Right kidney (tissue), 1 donor: ENCODE measurements at regions not wholly inside any gene's neighbourhood (a gene's known extent, or its start where the extent isn't known, plus 50 kb on each side); places are given as distances from the start of the nearest gene placed in this dataset.

Source experiments
- DNase-seq: peaks from one replicate; pipeline ENCODE4 v3.0.0-alpha.2; 2016

DNA sequence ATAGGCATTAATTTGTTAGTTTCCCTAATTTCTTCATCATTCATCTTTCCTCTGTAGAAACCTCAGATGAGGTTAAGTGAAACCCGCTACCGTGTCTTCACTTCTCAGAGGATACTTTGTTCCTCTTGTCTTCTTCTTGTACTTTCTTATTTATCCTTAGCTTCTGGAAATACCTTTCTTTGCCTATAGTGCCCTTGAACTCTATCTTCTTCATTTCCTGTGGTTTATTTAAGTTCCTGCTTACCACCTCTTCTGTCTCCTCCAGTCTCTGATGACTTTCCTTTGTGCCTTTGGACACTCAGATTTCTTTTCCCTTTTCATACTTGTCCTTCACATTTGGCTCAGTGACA, 159.6 kb upstream of the LEF1 start:
- DNase-seq: no peak

DNA sequence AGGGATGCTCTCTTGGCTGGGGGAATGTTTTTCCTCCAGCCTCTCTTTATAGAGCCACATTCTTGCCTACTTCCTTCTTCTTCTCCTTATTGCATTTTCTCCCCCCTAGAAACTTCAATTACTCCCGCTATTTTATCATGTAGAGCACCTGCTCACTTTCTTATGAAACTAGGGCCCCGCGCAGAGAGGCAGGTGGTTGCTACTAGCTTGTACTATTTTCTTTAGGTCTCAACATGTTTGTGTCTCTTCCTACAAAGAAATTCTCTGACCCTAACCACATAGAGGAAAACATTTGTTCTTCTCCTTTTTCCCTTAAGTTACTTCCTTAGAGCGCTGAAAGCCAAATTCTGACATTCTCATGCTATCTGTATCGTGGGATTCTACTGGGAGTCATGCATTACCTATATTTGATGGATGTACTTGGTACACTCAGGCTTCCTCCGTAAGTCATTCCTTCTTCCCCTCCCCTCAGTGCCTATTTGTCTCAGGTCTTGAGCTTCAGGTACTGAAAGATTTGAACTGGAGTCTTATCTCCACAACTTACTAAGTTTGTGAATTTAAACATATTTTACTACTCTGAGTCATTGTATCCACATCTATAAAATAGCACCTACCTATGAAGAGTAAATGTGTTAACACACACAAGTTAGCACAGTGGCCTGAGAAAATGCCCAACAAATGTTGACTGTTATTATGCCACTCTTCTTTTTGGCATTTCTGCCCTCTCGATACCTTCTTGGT, 159.1 kb upstream of the LEF1 start:
- no peak for DNase-seq

DNA sequence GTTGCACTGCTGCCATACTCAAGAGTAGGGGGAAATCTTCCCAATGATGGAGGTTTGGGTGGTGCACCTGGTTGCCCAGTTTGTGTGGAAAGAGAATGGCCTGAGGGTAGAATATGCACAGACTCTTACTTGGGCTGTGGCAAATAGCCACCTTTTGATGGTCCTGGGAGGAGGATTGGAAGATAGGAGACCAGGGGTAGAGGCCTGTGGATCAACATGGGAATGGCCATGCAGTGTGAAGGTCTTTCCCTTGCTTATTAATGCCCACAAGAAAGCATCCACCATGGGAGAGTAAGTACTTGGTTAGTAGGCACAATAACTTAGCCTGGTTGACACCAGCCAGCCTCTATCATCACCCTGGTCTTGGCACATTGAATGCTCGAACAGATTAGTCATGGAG, 156.8 kb upstream of the LEF1 start:
- DNase-seq: no peak

DNA sequence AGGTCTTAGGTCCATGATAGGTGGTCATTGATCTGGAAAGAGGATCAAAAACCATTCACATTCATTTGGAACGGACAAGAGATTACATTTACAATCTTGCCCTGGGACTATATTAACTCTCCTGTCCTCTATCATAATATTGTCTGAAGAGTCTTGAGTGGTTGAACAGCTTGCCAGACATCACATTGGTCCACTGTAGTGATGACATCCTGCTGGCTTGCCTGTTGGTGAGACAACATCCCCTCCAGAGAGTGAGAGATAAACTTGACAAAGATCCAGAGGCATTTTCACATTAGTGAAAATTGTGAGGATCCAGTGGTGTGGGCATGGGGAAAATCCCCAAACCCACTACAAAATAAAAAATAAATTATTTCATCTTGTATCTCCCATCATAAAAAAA, 155.7 kb upstream of the LEF1 start:
- no peak for DNase-seq

DNA sequence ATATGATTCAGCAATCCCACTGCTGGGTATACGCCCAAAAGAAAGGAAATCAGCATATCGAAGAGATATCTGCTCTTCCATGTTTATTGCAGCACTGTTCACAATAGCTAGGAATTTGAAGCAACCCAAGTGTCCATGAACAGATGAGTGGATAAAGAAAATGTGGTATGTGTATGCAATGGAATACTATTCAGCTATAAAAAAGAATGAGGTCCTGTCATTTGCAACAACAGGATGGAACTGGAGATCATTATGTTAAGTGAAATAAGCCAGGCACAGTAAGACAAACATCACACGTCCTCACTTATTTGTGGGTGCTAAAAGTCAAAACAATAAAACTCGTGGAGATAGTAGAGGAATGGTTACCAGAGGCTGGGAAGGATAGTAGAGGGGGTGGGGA, 153.8 kb upstream of the LEF1 start:
- DNase-seq: no peak

DNA sequence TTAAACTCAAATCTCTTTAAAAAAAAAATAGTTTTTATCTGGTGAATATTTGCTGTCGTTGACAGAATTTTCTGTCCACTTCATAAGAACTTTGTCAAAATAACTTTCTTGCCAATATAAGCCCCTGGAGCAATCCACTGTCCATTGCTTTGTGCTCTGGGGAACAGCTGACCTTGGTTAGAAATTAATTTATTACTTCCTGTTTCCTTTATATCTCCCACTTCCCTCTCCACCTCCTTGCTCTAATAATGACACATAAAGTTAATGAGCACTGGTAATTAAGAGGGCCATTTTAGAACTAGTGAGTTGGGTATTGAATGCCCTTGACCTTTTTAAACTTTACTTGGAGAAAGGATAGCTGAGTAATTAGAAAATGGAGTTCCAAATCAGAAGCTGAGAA, 151.3 kb upstream of the LEF1 start:
- DNase-seq: no peak

DNA sequence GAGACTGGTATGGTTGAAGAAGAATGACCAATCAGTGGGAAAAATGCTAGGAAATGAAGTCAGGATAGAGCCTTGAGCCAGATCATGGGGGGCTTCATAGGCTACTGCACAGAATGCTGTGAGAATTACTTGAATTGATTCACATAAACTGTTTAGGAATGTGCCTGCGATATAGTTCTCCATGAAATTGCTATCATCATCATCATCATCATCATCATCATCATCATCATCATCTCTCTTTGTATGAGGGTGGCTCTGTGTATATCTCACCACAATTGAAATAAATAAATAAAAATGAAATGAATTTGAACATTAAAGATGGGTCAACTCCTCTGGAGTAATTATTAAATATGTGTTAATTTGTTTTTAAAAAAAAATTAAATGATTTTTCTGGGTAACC, 148.6 kb upstream of the LEF1 start:
- no peak for DNase-seq

DNA sequence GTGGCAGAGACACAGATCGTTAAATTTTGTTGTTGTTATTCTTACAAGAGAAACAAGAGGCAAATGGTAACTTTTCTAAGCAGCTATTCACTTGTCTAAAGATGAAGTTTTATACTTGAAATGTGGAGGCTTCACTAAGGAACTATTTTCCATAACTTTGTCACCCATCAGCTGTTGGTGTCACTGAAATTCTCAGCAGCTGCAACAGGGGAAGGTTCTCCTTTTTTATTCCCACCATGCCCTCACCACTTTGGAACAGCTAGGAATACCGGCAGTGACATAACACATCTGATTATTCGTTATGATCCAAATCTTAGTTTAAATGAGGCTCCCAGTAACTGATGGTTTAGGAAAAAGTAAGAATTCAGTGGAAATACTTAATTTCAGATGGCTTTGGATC, 147.0 kb upstream of the LEF1 start:
- DNase-seq: no peak

DNA sequence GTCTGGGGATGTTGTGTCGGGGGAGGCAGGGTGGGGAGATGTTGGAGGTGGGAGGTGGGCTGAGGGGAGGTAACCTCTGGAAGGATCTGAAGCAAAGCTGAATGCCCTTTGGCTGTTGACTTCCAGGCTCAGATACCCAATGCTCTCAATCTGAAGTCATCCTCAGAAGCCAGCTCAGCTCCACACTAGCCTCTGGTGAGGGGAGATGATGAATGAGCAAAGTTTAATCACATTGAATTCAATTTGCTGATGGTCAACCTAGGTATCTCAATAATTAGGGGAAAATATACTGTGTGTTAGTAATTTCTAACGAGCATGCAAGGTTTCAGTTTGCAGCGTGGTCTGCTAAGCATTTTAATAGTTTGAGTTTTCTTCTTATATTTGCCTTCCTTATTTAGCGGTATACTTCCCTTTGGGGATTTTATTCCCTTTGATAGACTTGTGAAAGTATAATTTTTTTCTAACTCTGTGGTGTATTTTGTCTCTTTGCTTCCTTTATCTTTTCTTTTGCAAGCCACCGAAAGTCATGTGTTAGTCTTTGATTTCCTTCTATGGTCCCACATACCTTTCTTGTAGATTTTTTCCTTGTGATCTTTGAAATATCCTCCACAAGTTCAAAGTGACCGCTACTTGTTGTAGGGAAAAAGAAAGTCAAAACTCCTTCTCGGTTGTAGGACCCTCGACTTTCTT, 146.3 kb upstream of the LEF1 start:
- DNase-seq: no peak

DNA sequence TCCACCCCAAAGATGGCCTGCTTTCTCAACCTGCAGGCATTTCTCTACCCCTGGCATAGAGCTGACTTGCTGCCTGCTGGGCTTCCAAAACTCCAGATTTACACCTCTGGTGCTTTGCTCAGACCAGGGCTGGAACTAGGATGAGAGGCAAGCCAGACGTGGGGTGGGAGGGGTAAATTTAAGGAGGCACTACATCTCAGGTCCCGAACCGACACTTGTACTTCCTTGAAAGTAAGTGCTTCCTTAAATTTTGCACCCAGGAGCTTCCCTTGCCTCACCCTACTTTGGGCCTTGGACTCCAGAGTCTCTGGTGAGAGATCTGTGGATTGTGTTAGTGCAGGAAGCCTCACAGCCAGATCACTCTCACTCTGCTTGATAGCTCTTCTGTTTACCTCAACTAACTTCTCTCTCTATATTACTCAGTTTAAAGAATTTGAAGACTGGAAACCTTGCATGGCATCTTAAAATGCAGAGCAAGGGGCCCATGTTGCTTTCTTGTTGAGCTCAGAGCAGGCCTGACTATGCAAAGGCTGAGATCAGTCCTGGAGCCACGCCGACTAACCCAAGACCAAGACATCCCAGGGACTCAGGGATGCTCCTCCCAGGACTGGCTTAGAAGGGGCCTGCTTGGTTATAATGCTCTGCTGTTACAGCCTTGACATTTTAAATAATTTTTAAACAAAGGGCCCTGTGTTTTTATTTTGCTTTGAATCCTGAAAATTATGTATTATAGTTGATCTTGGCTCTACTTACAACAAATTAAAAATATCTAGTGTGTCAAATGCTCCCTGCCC, 145.0 kb upstream of the LEF1 start:
- DNase-seq: no peak

DNA sequence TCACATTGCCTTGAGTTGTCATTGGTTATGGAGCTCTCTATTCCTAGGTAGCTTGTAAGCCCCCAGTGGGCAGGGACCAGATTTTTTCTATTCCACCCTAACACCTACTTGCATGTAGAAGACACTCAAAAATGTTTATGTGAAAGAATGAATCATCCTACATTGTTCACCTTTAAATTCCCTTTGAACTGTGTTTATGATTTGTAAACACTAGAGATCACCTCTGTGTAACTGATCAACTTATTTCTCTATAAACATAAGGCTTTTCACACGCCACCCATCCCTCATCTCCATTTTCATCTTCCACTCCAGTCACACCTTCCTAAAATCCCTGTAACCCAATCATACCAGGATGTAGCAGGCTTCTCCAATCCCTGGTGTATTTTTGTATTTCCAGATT, 142.6 kb upstream of the LEF1 start:
- no peak for DNase-seq

DNA sequence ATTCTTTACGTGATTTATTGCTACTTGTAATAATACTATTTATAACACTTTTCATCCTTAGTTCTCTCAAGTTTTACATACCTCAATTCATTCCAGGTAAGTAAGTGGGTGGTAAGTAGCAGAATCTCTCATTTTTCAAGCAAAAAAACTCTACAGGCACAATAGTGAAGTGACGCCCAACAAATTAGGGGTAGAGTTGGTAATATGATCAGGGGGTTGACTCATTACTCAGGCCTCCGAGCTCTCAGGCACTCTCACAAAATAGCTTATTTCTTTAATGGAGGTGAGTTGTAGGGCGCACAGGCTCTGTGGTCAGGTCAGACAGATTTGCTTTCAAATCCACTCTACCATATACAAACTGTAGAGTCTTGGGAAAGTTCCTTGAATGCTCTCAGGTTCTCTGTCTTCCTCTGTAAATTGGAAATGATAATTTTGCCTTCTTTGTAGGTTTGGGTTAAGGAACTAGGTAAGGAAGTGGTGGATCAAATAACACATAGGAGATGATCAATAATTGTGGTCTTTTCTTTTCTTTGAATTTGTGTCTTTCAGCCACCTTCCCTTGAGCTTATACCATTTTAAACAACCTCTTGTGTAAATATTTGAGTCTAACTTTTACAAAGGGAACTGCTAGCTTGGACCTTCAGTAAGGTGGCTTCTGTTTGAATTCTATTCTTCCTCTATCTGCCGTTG, 134.9 kb upstream of the LEF1 start:
- DNase-seq: no peak

DNA sequence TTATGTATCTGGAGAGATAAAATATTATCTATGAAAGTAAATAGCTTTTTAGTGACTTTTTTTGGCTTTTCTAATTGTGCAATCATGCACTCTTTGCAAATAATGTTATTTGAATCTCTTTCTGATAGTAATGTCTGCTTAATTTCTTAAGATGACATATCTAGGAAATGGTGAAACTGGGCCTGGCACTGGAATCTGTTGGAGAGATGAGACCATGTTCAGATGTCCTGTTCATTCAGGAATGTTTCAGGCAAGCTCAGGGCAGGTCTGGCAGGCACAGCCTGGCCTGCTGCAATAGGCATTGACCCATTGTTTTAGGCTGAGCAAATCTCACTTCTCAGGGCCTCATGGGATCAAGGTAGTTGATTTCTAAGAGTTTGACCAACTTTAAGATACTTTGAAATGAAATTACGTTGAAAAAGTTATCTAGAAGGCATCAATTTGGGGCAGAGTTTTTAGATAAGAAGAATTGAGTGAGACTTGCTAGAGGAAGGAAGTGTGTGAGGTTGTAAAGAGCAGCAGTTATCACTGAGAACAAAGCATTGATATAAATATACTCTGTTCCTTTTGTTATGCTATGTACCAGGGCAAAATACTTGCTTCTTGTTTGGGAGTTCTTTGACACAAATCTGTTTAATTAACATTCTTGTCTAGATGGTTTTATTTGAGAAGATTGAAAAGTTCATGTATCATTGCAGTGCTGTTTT, 133.0 kb upstream of the LEF1 start:
- DNase-seq: no peak

DNA sequence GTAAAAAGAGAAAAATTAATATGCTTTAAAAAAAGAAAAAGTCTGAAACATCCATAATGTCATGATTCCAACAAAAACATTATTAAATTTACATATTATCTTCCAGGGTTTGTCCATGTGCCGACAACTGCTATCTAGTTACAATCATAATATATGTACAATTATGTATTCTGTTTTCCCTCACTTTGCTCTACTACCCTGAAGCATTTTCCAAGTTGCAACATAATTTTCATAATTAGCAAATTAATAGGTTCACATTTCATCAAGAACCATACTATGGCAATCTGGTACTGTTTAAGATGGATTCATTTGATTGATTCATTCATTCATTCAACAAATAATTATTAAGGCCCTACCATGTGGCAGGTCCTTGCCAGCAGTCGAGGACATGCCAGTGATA, 128.9 kb upstream of the LEF1 start:
- DNase-seq: no peak

DNA sequence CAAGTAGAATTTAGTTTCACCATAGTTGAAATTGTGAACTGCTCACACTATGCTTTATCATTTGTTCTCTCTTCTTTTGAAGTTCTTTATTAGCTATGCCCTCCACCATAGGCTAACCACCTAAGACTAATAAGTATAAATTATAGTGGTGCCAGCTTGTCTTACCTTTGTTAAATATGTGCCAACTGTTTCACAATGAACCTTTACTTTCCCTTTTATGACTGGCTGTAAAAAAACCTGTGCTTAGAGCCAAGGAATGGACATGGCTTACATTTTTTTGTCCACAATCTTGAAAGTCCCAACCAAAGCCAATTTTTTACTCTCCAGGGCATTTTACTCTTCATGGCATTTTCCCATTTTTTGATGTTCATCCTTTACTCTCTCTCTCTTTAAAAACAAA, 123.5 kb upstream of the LEF1 start:
- DNase-seq: no peak

DNA sequence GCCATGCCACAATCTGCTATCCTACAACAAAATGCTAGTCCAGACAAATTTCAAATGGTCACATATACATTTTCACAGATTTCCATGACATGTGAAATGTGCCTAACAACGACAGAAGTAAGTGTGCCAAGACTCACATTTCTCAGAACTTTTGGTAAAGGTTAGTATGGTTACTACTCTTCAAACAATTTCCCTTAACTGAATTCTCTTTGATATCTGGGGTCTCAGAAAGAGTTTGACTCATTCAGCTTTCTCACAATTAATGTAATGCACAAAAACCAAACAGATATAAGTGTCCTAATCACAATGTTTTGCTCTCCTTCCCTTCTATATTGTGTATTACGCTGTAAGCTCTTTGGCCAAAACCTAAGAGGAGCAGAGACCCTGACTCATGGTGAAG, 122.4 kb upstream of the LEF1 start:
- DNase-seq: no peak

DNA sequence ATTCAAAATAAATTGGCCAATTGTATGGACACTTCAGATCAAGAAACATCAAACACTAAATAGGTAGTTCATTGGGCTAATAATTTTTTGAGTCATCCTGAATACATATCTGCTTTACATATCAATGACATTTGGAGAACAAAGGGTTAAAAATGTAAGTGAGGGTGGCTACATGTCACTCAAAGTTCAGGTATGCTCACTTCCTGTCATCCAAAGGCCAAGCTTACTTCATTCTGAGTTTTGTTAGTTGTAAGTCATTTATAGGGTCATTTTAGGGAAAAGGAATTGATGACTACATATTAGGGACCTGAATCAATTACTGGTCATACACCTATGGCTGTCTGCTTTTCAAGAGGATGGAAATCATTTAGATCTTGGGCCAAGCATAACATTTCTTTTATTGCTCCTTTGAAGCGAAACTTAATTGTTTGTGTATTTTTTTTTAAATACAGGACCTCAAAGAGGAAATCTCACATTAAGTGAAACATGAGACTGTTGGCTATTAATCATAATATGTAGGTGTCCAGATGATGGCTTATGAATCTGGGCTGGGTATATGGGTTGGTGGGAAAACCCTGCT, 119.2 kb upstream of the LEF1 start:
- no peak for DNase-seq

DNA sequence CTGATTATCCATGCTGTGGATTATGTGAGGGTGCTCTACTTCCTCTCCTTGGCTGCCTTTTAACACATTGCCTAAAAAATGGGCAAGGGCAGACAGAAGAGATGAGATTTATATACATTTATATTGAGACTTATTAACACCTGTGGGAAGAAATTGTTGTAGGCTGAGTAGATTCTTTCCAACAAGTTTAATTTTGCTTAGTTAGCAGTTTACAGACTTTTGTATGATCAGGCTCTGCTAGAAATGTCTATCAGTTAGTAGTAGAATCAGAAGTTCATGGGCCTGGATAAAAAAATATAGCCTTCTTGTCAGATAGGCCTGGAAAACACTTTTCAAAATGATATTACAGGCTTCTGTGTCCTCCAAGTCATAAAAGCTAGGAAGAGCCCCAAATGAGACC, 111.3 kb upstream of the LEF1 start:
- no peak for DNase-seq

DNA sequence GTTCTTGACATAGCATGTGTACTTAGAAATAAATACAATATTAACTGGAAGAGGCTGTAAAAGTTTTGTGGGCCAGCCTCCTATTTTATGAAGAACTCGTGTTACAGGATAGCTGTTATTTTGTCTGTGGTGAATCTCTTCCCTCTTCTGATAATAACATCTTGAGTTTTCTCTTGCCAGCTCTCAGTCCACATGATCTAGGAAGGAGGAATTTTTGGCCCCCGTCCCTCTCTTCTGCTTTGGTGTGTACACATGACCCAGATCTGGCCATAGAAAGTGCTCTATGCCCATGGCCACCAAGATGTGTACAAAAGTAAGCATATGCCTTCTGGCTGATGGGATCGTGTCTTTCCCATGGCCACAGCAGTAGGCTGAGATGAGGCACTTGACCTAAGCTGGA, 108.0 kb upstream of the LEF1 start:
- DNase-seq: no peak

DNA sequence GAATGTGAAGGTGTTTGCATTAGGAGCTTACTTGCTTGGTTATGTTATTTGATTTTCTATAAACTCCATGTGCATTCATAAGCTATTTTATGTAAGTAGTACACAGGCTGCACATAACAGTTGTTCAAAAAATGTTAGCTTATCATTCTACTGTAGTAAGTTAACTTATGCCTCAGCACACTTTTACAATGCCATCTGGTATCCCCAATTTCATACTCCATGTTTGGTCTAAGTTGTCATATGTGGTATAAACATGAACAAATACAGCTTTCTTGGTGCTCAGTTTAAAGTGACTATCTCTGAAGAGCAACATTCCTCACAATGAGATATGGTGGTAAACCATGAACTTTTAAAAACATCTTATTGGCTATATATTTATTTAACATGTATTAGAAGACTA, 104.3 kb upstream of the LEF1 start:
- no peak for DNase-seq

DNA sequence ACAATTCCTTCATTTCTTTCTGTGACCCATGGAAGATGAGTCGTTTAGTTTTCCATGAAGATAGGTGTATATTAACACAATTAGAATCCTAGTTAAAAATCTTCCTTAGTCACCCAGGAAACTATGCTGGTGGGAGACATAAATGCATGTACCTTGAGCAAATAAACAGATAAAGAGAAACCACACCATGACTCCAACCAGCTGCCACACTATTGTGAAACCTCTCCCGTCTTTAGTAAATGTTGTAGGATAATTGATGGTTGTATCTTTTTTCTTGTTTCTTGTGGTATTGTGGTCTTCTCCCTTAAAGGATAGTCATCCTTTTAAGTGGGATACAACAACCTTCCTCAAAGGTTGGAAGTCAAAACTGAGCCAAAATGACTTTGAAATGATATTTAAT, 103.8 kb upstream of the LEF1 start:
- no peak for DNase-seq

DNA sequence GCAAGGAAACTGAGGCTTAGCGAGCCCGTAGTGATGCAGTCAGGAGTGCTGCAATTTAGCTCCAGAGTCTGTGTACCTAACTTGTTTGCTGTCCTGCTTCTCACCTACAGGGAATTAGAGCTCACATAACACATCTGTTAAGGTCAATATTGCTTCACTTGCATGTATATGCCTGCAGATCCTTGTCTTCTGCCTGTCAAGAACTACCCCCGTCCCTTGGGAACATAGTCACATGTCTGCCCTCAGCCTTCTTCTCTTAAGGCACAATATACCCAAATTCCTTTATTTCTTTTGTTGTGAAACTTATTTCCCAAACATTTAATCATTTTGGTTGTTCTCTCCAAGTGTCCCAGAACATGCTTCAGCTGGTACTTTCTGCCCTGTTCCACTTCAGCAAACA, 103.3 kb upstream of the LEF1 start:
- no peak for DNase-seq
